Neural crest cell (in vitro differentiated cells): ENCODE measurements at regions not wholly inside any gene's neighbourhood (a gene's known extent, or its start where the extent isn't known, plus 50 kb on each side); places are given as distances from the start of the nearest gene placed in this dataset.

ENCODE experiments used
- DNase-seq: peaks from one replicate; pipeline ENCODE4 v3.0.0; 2021; ENCODE audit warnings: low read depth, mixed read lengths, low spot score
- H3K27ac Mint-ChIP-seq: one replicate; pipeline ENCODE4 v1.8.0; 2021; ENCODE audit warnings: mild to moderate bottlenecking, mixed read lengths; ENCODE audit not compliant: unreplicated experiment
- H3K27me3 Mint-ChIP-seq: 2 replicates; pipeline ENCODE4 v1.8.0; 2021; ENCODE audit warnings: low read depth, mild to moderate bottlenecking, mixed read lengths
- H3K36me3 Mint-ChIP-seq: 2 replicates; pipeline ENCODE4 v1.8.0; 2021; ENCODE audit warnings: low read depth, mild to moderate bottlenecking, mixed read lengths
- H3K4me1 Mint-ChIP-seq: 2 replicates; pipeline ENCODE4 v1.8.0; 2021; ENCODE audit warnings: mixed read lengths
- H3K4me3 Mint-ChIP-seq: one replicate; pipeline ENCODE4 v1.8.0; 2021; ENCODE audit warnings: mild to moderate bottlenecking, mixed read lengths
- H3K9me3 Mint-ChIP-seq: 2 replicates; pipeline ENCODE4 v1.8.0; 2021; ENCODE audit warnings: mixed read lengths
- CTCF ChIP-seq: fragments of 200-600 bp; sonication (generic); conservative IDR thresholded peaks from 2 replicates; pipeline ENCODE4 v1.5.0; 2021; ENCODE audit warnings: antibody characterized with exemption, mild to moderate bottlenecking

DNA sequence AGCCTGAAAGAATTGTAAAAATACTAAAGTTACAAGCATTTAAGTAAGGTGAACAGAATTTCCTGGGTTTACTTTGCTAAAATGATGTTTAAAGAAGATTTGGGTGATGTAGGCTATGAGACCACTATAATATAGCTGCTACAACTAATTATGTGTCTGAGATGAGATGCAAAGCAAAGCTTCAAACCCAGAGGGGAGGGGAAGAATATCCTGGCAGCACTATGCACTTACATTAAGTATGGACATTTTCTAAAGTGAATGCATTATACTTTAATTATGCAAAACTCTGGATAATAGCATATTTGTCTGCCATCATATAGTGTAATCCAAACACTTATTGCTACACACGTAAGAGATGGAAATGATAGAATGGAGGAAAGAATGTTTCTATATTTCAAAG, 1003.7 kb downstream of the GALC start:
- Mint-ChIP-seq H3K36me3 (no peaks in the 10 kb centered on the region), H3K27me3 (no peaks in the 10 kb centered on the region), H3K4me1 (no peaks in the 10 kb centered on the region), H3K27ac (no peak overlapping the region), H3K9me3 (no peaks in the 10 kb centered on the region), H3K4me3 (no peak overlapping the region)
- no peak for DNase-seq
- no peak for TF ChIP-seq CTCF

DNA sequence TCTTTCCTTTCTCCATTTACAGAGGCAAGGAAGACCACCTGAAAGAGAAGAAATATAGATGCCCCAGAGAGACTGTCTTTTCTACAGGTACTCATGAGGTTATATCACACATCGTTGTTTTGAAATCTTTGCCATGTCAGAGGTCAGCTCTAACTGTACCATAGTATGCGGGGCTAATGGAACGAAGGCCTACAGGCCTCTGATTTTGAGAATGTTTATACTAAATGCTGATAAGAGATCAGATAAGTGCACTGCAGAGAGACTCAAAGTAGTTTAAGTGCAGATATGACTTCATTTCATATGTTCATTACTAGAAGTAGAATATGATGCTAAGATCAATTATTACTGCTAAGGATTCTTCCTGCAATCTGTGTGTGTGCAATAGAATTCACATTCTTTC, 1005.0 kb downstream of the GALC start:
- Mint-ChIP-seq H3K36me3 (no peaks in the 10 kb centered on the region), H3K4me3 (no peak overlapping the region), H3K9me3 (no peaks in the 10 kb centered on the region), H3K27ac (no peak overlapping the region), H3K27me3 (no peaks in the 10 kb centered on the region), H3K4me1 (no peaks in the 10 kb centered on the region)
- DNase-seq = no peak
- TF ChIP-seq CTCF = no peak

- Mint-ChIP-seq H3K27me3 (peaks cover 7% of the 10 kb centered on the region), H3K9me3 (peaks cover 23% of the 10 kb centered on the region), H3K4me3 (no peak overlapping the region), H3K27ac (no peak overlapping the region), H3K4me1 (no peaks in the 10 kb centered on the region), H3K36me3 (peaks cover 9% of the 10 kb centered on the region)
- no peak for TF ChIP-seq CTCF
- no peak for DNase-seq
Observed at GRCh38 chr14:86973177-86973576, 1019.8 kb downstream of the GALC start.

GRCh38 chr14:86971292-86971691, 1021.7 kb downstream of the GALC start:
- Mint-ChIP-seq H3K9me3 (peaks cover 22% of the 10 kb centered on the region), H3K4me1 (no peaks in the 10 kb centered on the region), H3K4me3 (no peak overlapping the region), H3K27ac (no peak overlapping the region), H3K27me3 (peaks cover 2% of the 10 kb centered on the region), H3K36me3 (peaks cover 9% of the 10 kb centered on the region)
- DNase-seq = no peak
- TF ChIP-seq CTCF = no peak

- H3K4me3 Mint-ChIP-seq = no peak overlapping the region
- no peak for DNase-seq
- no peaks in the 10 kb centered on the region for H3K4me1 Mint-ChIP-seq
- peak; percentile 66 for TF ChIP-seq CTCF
- no peaks in the 10 kb centered on the region for H3K27me3 Mint-ChIP-seq
- H3K36me3 Mint-ChIP-seq = no peaks in the 10 kb centered on the region
- H3K9me3 Mint-ChIP-seq = peaks cover 3% of the 10 kb centered on the region
- no peak overlapping the region for H3K27ac Mint-ChIP-seq
Observed at GRCh38 chr14:86961106-86961716, 1031.8 kb downstream of the GALC start.
